Neural crest cell (in vitro differentiated cells): ENCODE measurements at regions not wholly inside any gene's neighbourhood (a gene's known extent, or its start where the extent isn't known, plus 50 kb on each side); places are given as distances from the start of the nearest gene placed in this dataset.

ENCODE experiments used
- DNase-seq: peaks from one replicate; pipeline ENCODE4 v3.0.0; 2021; ENCODE audit warnings: low read depth, mixed read lengths, low spot score
- H3K27ac Mint-ChIP-seq: one replicate; pipeline ENCODE4 v1.8.0; 2021; ENCODE audit warnings: mild to moderate bottlenecking, mixed read lengths; ENCODE audit not compliant: unreplicated experiment
- H3K27me3 Mint-ChIP-seq: 2 replicates; pipeline ENCODE4 v1.8.0; 2021; ENCODE audit warnings: low read depth, mild to moderate bottlenecking, mixed read lengths
- H3K36me3 Mint-ChIP-seq: 2 replicates; pipeline ENCODE4 v1.8.0; 2021; ENCODE audit warnings: low read depth, mild to moderate bottlenecking, mixed read lengths
- H3K4me1 Mint-ChIP-seq: 2 replicates; pipeline ENCODE4 v1.8.0; 2021; ENCODE audit warnings: mixed read lengths
- H3K4me3 Mint-ChIP-seq: one replicate; pipeline ENCODE4 v1.8.0; 2021; ENCODE audit warnings: mild to moderate bottlenecking, mixed read lengths
- H3K9me3 Mint-ChIP-seq: 2 replicates; pipeline ENCODE4 v1.8.0; 2021; ENCODE audit warnings: mixed read lengths
- TF ChIP-seq, protein P1 (sequence below): fragments of 200-600 bp; sonication (generic); conservative IDR thresholded peaks from 2 replicates; pipeline ENCODE4 v1.5.0; 2021; ENCODE audit warnings: antibody characterized with exemption, mild to moderate bottlenecking

DNA sequence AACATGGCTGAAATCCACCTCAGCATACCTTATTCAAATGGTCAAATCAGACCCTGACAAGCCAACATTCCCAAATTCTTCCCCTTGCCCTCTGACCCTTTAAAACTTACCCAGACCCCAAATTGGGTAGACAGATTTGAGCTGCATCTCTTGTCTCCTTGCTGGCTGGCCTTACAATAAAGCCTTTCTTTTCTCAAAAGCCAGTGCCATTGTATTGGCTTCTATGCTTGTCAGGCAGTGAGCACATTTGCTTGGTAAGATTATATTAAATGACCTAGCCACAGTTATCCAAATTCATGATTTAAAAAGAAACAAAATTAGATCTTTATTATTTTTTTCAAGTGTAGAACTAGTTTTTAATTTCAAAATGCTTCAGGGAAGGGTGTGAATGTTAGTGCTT, 67.8 kb upstream of the FAM83B start:
- H3K27me3 Mint-ChIP-seq = no peaks in the 10 kb centered on the region
- H3K4me3 Mint-ChIP-seq = no peak overlapping the region
- peaks cover 11% of the 10 kb centered on the region for H3K4me1 Mint-ChIP-seq
- no peak overlapping the region for H3K27ac Mint-ChIP-seq
- TF ChIP-seq, protein P1, sequence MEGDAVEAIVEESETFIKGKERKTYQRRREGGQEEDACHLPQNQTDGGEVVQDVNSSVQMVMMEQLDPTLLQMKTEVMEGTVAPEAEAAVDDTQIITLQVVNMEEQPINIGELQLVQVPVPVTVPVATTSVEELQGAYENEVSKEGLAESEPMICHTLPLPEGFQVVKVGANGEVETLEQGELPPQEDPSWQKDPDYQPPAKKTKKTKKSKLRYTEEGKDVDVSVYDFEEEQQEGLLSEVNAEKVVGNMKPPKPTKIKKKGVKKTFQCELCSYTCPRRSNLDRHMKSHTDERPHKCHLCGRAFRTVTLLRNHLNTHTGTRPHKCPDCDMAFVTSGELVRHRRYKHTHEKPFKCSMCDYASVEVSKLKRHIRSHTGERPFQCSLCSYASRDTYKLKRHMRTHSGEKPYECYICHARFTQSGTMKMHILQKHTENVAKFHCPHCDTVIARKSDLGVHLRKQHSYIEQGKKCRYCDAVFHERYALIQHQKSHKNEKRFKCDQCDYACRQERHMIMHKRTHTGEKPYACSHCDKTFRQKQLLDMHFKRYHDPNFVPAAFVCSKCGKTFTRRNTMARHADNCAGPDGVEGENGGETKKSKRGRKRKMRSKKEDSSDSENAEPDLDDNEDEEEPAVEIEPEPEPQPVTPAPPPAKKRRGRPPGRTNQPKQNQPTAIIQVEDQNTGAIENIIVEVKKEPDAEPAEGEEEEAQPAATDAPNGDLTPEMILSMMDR = no peak
- no peaks in the 10 kb centered on the region for H3K36me3 Mint-ChIP-seq
- H3K9me3 Mint-ChIP-seq = peaks cover 7% of the 10 kb centered on the region
- no peak for DNase-seq

DNA sequence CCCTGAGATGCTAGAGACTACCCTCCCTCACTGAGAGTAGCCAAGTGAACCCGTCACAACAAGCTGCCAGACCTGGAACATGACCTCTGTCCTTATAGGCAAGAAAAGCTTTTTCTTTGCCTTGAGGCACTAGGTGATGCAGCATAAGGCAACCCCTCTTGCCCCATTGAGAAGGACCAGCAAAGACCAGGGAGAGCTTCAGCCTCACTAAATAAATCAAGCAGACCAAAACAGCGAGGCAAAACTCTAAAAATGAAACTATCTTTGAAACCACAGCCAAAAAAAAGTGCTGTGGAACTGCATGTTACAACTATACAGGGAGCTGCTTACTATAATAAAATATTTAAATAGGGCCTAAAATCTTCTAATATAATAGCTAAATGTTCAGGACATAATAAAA, 62.6 kb upstream of the FAM83B start:
- Mint-ChIP-seq H3K27me3 (no peaks in the 10 kb centered on the region), H3K27ac (no peak overlapping the region), H3K36me3 (no peaks in the 10 kb centered on the region), H3K4me3 (no peak overlapping the region), H3K9me3 (no peaks in the 10 kb centered on the region), H3K4me1 (no peaks in the 10 kb centered on the region)
- DNase-seq = no peak
- TF ChIP-seq, protein P1 = no peak

DNA sequence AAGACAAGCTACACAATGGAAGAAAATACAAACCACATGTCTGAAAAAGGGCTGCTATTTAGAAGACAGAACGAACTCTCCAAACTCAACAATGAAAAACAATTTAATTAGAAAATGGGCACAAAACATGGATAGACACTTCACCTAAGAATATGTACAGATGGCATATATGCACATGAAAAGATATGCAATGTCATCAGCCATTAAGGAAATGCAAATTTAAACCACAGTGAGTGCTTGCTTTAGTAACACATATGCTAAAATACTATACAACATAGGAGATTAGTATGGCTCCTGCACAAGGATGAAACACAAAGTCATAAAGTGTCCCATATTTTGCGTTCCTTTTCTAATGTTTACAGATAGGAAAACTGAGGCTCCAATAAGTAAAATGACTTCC, 60.4 kb upstream of the FAM83B start:
- no peak overlapping the region for H3K27ac Mint-ChIP-seq
- H3K4me1 Mint-ChIP-seq = no peaks in the 10 kb centered on the region
- no peaks in the 10 kb centered on the region for H3K9me3 Mint-ChIP-seq
- no peak for DNase-seq
- H3K36me3 Mint-ChIP-seq = no peaks in the 10 kb centered on the region
- H3K27me3 Mint-ChIP-seq = no peaks in the 10 kb centered on the region
- TF ChIP-seq, protein P1 = no peak
- H3K4me3 Mint-ChIP-seq = no peak overlapping the region

DNA sequence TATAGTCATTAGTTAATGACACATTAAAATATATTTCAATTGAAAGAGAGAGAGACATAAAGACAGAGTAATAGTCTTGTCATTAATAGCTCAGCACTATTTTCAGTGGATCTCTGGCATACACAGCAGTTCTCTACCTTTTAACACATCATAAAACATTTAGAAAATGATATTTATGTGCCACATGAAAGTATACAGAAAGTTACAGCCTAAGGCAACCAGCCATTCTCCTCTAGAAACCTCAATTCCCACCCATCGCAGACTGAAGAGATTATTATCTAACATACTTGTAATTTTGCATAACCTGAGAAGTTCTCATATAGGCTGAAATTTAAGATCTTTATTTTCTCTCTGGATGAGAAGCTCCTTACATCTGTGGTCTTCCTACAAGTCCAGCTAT, 58.7 kb upstream of the FAM83B start:
- TF ChIP-seq, protein P1 = no peak
- no peak overlapping the region for H3K27ac Mint-ChIP-seq
- H3K9me3 Mint-ChIP-seq = no peaks in the 10 kb centered on the region
- H3K4me1 Mint-ChIP-seq = no peaks in the 10 kb centered on the region
- no peaks in the 10 kb centered on the region for H3K36me3 Mint-ChIP-seq
- no peaks in the 10 kb centered on the region for H3K27me3 Mint-ChIP-seq
- no peak for DNase-seq
- H3K4me3 Mint-ChIP-seq = no peak overlapping the region
